ENCODE measurements at regions not wholly inside any gene's neighbourhood (a gene's known extent, or its start where the extent isn't known, plus 50 kb on each side); places are given as distances from the start of the nearest gene placed in this dataset.

DNA sequence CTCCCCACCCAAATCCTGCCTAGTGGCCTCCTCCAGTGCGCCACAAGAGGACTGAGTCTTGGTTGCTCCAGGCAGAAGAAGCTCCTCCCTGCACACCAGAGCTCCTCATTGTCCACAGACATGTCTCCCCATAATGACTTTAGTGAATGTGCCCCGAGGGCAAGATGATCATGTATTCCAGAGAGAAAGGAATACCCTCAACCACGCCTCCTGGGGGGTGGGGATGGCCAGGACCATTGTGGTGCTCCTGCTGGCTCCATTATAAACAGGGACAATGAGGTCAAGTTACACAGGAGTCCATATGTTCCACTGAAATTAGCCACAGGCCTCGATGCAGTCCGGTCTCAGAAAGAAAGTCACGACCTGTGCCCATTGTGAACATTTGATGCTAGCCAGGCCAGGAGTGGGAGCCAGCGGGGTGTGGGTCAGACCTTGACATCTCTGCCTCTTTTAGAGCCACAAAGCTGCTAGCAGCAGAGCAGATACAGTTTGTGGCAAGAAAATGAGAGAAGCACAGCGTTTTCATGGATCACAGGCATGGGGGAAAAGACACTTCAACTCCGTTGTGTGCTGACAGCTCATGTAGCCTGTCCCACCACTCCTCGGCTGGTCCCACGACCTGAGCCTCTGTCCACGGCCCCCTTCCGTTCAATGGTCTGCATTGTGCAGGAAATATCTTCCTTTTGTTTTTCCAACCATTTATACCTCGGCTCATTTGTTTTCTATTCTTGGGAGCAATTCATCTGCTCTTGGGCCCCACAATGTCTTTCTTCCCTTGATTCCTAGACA is 70.7 kb upstream of the FZD7 start:
- TF ChIP-seq POLR2A (IDR thresholded peaks at IDR 0.05) (no peak), CTCF (IDR thresholded peaks at IDR 0.05) (no peak)
